HEK293 (cell line): ENCODE measurements at regions not wholly inside any gene's neighbourhood (a gene's known extent, or its start where the extent isn't known, plus 50 kb on each side); places are given as distances from the start of the nearest gene placed in this dataset.

Experiments
- CTCF ChIP-seq: fragments of 450-650 bp; formaldehyde crosslinking; IDR thresholded peaks from 2 replicates; pipeline ENCODE4 v1.5.1; 2016; ENCODE audit warnings: missing biosample characterization, missing genetic modification characterization
- ZBTB1 ChIP-seq: fragments of 450-650 bp; formaldehyde crosslinking; IDR thresholded peaks from 2 replicates; pipeline ENCODE4 v1.5.1; 2016; ENCODE audit warnings: missing biosample characterization, missing genetic modification characterization
- ZNF404 ChIP-seq: fragments of 450-650 bp; formaldehyde crosslinking; IDR thresholded peaks from 2 replicates; pipeline ENCODE4 v1.5.1; 2017; ENCODE audit warnings: missing biosample characterization, missing genetic modification characterization
- TF ChIP-seq, protein P1 (sequence below): fragments of 450-650 bp; IDR thresholded peaks from 2 replicates; pipeline ENCODE4 v1.5.1; 2018; ENCODE audit warnings: missing biosample characterization, missing genetic modification characterization

DNA sequence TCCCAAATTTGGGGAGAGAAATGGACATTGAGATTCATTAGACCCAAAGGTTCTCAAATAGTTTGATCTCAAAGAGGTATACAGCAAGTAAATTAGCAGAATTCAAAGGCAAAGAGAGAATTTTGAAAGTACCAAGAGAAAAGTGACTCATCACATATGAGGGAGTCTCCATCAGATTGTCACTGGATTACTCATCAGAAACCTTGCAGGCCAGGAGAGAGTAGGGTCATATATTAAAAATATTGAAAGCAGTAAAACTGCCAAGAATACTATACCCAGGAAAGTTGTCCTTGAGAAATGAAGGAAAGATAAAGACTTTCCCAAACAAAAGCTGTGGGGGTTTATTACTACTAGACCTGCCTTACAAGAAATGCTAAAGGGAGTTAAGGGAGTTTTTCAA is 140.6 kb downstream of the TMEM168 start:
- TF ChIP-seq ZBTB1 = no peak
- TF ChIP-seq, protein P1, sequence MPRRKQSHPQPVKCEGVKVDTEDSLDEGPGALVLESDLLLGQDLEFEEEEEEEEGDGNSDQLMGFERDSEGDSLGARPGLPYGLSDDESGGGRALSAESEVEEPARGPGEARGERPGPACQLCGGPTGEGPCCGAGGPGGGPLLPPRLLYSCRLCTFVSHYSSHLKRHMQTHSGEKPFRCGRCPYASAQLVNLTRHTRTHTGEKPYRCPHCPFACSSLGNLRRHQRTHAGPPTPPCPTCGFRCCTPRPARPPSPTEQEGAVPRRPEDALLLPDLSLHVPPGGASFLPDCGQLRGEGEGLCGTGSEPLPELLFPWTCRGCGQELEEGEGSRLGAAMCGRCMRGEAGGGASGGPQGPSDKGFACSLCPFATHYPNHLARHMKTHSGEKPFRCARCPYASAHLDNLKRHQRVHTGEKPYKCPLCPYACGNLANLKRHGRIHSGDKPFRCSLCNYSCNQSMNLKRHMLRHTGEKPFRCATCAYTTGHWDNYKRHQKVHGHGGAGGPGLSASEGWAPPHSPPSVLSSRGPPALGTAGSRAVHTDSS = no peak
- no peak for TF ChIP-seq ZNF404 (tag by site-specific recombination)
- no peak for TF ChIP-seq CTCF
